ENCODE measurements at regions not wholly inside any gene's neighbourhood (a gene's known extent, or its start where the extent isn't known, plus 50 kb on each side); places are given as distances from the start of the nearest gene placed in this dataset.

GRCh38 chr14:34347683-34348082, 114.4 kb downstream of the SPTSSA start:
- no peaks in the 10 kb centered on the region for H3K27me3 ChIP-seq (ENCODE audit: control insufficient read depth, insufficient read depth, low read length)
- no peaks in the 10 kb centered on the region for H3K36me3 ChIP-seq (ENCODE audit: control insufficient read depth, insufficient read depth, low read length)
- H3K4me3 ChIP-seq (ENCODE audit: low read depth, low read length): no peak overlapping the region
- no peaks in the 10 kb centered on the region for H3K4me1 ChIP-seq (ENCODE audit: control insufficient read depth, insufficient read depth, low read length)
- H3K9me3 ChIP-seq (ENCODE audit: control insufficient read depth, insufficient read depth, low read length): peaks cover 13% of the 10 kb centered on the region
- H3K9ac ChIP-seq (ENCODE audit: low read depth, low read length): no peak overlapping the region
- no peak overlapping the region for H3K27ac ChIP-seq (ENCODE audit: low read depth, low read length)

GRCh38 chr14:34345718-34346465, 116.1 kb downstream of the SPTSSA start:
- Histone ChIP-seq H3K4me3 (ENCODE audit: low read depth, low read length) (no peak overlapping the region), H3K4me1 (ENCODE audit: control insufficient read depth, insufficient read depth, low read length) (no peaks in the 10 kb centered on the region), H3K9me3 (ENCODE audit: control insufficient read depth, insufficient read depth, low read length) (peaks cover 18% of the 10 kb centered on the region), H3K27me3 (ENCODE audit: control insufficient read depth, insufficient read depth, low read length) (no peaks in the 10 kb centered on the region), H3K36me3 (ENCODE audit: control insufficient read depth, insufficient read depth, low read length) (no peaks in the 10 kb centered on the region), H3K9ac (ENCODE audit: low read depth, low read length) (no peak overlapping the region), H3K27ac (ENCODE audit: low read depth, low read length) (no peak overlapping the region)

GRCh38 chr14:34344318-34344717, 117.7 kb downstream of the SPTSSA start:
- H3K27me3 ChIP-seq (ENCODE audit: control insufficient read depth, insufficient read depth, low read length): no peaks in the 10 kb centered on the region
- peaks cover 18% of the 10 kb centered on the region for H3K9me3 ChIP-seq (ENCODE audit: control insufficient read depth, insufficient read depth, low read length)
- H3K9ac ChIP-seq (ENCODE audit: low read depth, low read length): no peak overlapping the region
- no peaks in the 10 kb centered on the region for H3K4me1 ChIP-seq (ENCODE audit: control insufficient read depth, insufficient read depth, low read length)
- H3K27ac ChIP-seq (ENCODE audit: low read depth, low read length): no peak overlapping the region
- no peak overlapping the region for H3K4me3 ChIP-seq (ENCODE audit: low read depth, low read length)
- H3K36me3 ChIP-seq (ENCODE audit: control insufficient read depth, insufficient read depth, low read length): no peaks in the 10 kb centered on the region

GRCh38 chr14:34340025-34340625, 121.9 kb downstream of the SPTSSA start:
- Histone ChIP-seq H3K4me3 (ENCODE audit: low read depth, low read length) (no peak overlapping the region), H3K36me3 (ENCODE audit: control insufficient read depth, insufficient read depth, low read length) (no peaks in the 10 kb centered on the region), H3K9me3 (ENCODE audit: control insufficient read depth, insufficient read depth, low read length) (peaks cover 9% of the 10 kb centered on the region), H3K27ac (ENCODE audit: low read depth, low read length) (no peak overlapping the region), H3K27me3 (ENCODE audit: control insufficient read depth, insufficient read depth, low read length) (no peaks in the 10 kb centered on the region), H3K4me1 (ENCODE audit: control insufficient read depth, insufficient read depth, low read length) (no peaks in the 10 kb centered on the region), H3K9ac (ENCODE audit: low read depth, low read length) (no peak overlapping the region)

GRCh38 chr14:34338056-34338455, 124.0 kb downstream of the SPTSSA start:
- Histone ChIP-seq H3K9me3 (ENCODE audit: control insufficient read depth, insufficient read depth, low read length) (peaks cover 7% of the 10 kb centered on the region), H3K4me1 (ENCODE audit: control insufficient read depth, insufficient read depth, low read length) (no peaks in the 10 kb centered on the region), H3K9ac (ENCODE audit: low read depth, low read length) (no peak overlapping the region), H3K36me3 (ENCODE audit: control insufficient read depth, insufficient read depth, low read length) (no peaks in the 10 kb centered on the region), H3K4me3 (ENCODE audit: low read depth, low read length) (no peak overlapping the region), H3K27ac (ENCODE audit: low read depth, low read length) (no peak overlapping the region), H3K27me3 (ENCODE audit: control insufficient read depth, insufficient read depth, low read length) (no peaks in the 10 kb centered on the region)

- Histone ChIP-seq H3K4me1 (ENCODE audit: control insufficient read depth, insufficient read depth, low read length) (peaks cover 11% of the 10 kb centered on the region), H3K4me3 (ENCODE audit: low read depth, low read length) (no peak overlapping the region), H3K36me3 (ENCODE audit: control insufficient read depth, insufficient read depth, low read length) (no peaks in the 10 kb centered on the region), H3K9me3 (ENCODE audit: control insufficient read depth, insufficient read depth, low read length) (no peaks in the 10 kb centered on the region), H3K27me3 (ENCODE audit: control insufficient read depth, insufficient read depth, low read length) (no peaks in the 10 kb centered on the region), H3K9ac (ENCODE audit: low read depth, low read length) (no peak overlapping the region), H3K27ac (ENCODE audit: low read depth, low read length) (no peak overlapping the region)
These were observed 125.5 kb downstream of the SPTSSA start for GRCh38 chr14:34336501-34336900.

- H3K36me3 ChIP-seq (ENCODE audit: control insufficient read depth, insufficient read depth, low read length): no peaks in the 10 kb centered on the region
- H3K9me3 ChIP-seq (ENCODE audit: control insufficient read depth, insufficient read depth, low read length): no peaks in the 10 kb centered on the region
- no peaks in the 10 kb centered on the region for H3K27me3 ChIP-seq (ENCODE audit: control insufficient read depth, insufficient read depth, low read length)
- no peak overlapping the region for H3K4me3 ChIP-seq (ENCODE audit: low read depth, low read length)
- peaks cover 11% of the 10 kb centered on the region for H3K4me1 ChIP-seq (ENCODE audit: control insufficient read depth, insufficient read depth, low read length)
- no peak overlapping the region for H3K27ac ChIP-seq (ENCODE audit: low read depth, low read length)
- no peak overlapping the region for H3K9ac ChIP-seq (ENCODE audit: low read depth, low read length)
These were observed 126.1 kb downstream of the SPTSSA start for GRCh38 chr14:34335968-34336367.

- Histone ChIP-seq H3K36me3 (ENCODE audit: control insufficient read depth, insufficient read depth, low read length) (no peaks in the 10 kb centered on the region), H3K9ac (ENCODE audit: low read depth, low read length) (no peak overlapping the region), H3K4me1 (ENCODE audit: control insufficient read depth, insufficient read depth, low read length) (peaks cover 11% of the 10 kb centered on the region)
These were observed 127.7 kb downstream of the SPTSSA start for GRCh38 chr14:34334329-34334728.

GRCh38 chr14:34331728-34332623, 130.1 kb downstream of the SPTSSA start:
- Histone ChIP-seq H3K27me3 (ENCODE audit: control insufficient read depth, insufficient read depth, low read length) (no peaks in the 10 kb centered on the region), H3K9ac (ENCODE audit: low read depth, low read length) (0 out of 2 replicates have a peak overlapping the region, but pooled peaks have one; percentile 36), H3K27ac (ENCODE audit: low read depth, low read length) (peak overlapping the region; percentile 85), H3K4me1 (ENCODE audit: control insufficient read depth, insufficient read depth, low read length) (peaks cover 11% of the 10 kb centered on the region), H3K4me3 (ENCODE audit: low read depth, low read length) (no peak overlapping the region), H3K9me3 (ENCODE audit: control insufficient read depth, insufficient read depth, low read length) (no peaks in the 10 kb centered on the region), H3K36me3 (ENCODE audit: control insufficient read depth, insufficient read depth, low read length) (no peaks in the 10 kb centered on the region)

More at GRCh38 chr14:34334329-34334728, 127.7 kb downstream of the SPTSSA start:
- no peak overlapping the region for H3K27ac ChIP-seq (ENCODE audit: low read depth, low read length)
- no peaks in the 10 kb centered on the region for H3K9me3 ChIP-seq (ENCODE audit: control insufficient read depth, insufficient read depth, low read length)
- H3K27me3 ChIP-seq (ENCODE audit: control insufficient read depth, insufficient read depth, low read length): no peaks in the 10 kb centered on the region
- no peak overlapping the region for H3K4me3 ChIP-seq (ENCODE audit: low read depth, low read length)

- no peak overlapping the region for H3K4me3 ChIP-seq (ENCODE audit: low read depth, low read length)
- no peaks in the 10 kb centered on the region for H3K9me3 ChIP-seq (ENCODE audit: control insufficient read depth, insufficient read depth, low read length)
- no peaks in the 10 kb centered on the region for H3K36me3 ChIP-seq (ENCODE audit: control insufficient read depth, insufficient read depth, low read length)
- H3K27ac ChIP-seq (ENCODE audit: low read depth, low read length): no peak overlapping the region
- no peak overlapping the region for H3K9ac ChIP-seq (ENCODE audit: low read depth, low read length)
- H3K27me3 ChIP-seq (ENCODE audit: control insufficient read depth, insufficient read depth, low read length): no peaks in the 10 kb centered on the region
- H3K4me1 ChIP-seq (ENCODE audit: control insufficient read depth, insufficient read depth, low read length): peaks cover 11% of the 10 kb centered on the region
These were observed 131.2 kb downstream of the SPTSSA start for GRCh38 chr14:34330846-34331245.

GRCh38 chr14:34329301-34329700, 132.7 kb downstream of the SPTSSA start:
- Histone ChIP-seq H3K4me3 (ENCODE audit: low read depth, low read length) (no peak overlapping the region), H3K27me3 (ENCODE audit: control insufficient read depth, insufficient read depth, low read length) (no peaks in the 10 kb centered on the region), H3K36me3 (ENCODE audit: control insufficient read depth, insufficient read depth, low read length) (no peaks in the 10 kb centered on the region), H3K9me3 (ENCODE audit: control insufficient read depth, insufficient read depth, low read length) (no peaks in the 10 kb centered on the region), H3K4me1 (ENCODE audit: control insufficient read depth, insufficient read depth, low read length) (peaks cover 11% of the 10 kb centered on the region), H3K27ac (ENCODE audit: low read depth, low read length) (no peak overlapping the region), H3K9ac (ENCODE audit: low read depth, low read length) (no peak overlapping the region)
